Lung (tissue), 11 donors: ENCODE measurements at regions not wholly inside any gene's neighbourhood (a gene's known extent, or its start where the extent isn't known, plus 50 kb on each side); places are given as distances from the start of the nearest gene placed in this dataset.

Source experiments
- ATAC-seq: fragments of 200-7000 bp; cut with Tn5 transposase; one replicate; pipeline ENCODE4 v1.9.1; 2020; ENCODE audit warnings: moderate number of reproducible peaks; ENCODE audit not compliant: insufficient read depth, low FRiP score
- DNase-seq, 3 donors: peaks; one replicate each; pipeline ENCODE4 v3.0.0-alpha.2; 2013 to 2017
- H3K27ac ChIP-seq, 2 donors: one replicate each; pipeline ENCODE4 v1.5.1; 2013; ENCODE audit warnings: mild to moderate bottlenecking in 2 of 2, moderate library complexity in 2 of 2, control low read depth in 1 of 2, inconsistent platforms in 1 of 2, low read depth in 1 of 2, low read length in 1 of 2
- H3K27me3 ChIP-seq, 3 donors: one replicate each; pipeline ENCODE4 v1.5.1; 2013; ENCODE audit warnings: low read length in 2 of 3; ENCODE audit not compliant: control insufficient read depth in 3 of 3, insufficient read depth in 3 of 3
- H3K36me3 ChIP-seq, 4 donors: one replicate each; pipeline ENCODE4 v1.5.1; 2013; ENCODE audit warnings: low read length in 4 of 4, mild to moderate bottlenecking in 1 of 4, moderate library complexity in 1 of 4; ENCODE audit not compliant: control insufficient read depth in 4 of 4, insufficient read depth in 4 of 4
- H3K4me1 ChIP-seq, 5 donors: one replicate each; pipeline ENCODE4 v1.5.1; 2013; ENCODE audit warnings: low read length in 5 of 5, mild to moderate bottlenecking in 2 of 5, moderate library complexity in 1 of 5; ENCODE audit not compliant: control insufficient read depth in 5 of 5, insufficient read depth in 5 of 5
- H3K4me3 ChIP-seq: one replicate; pipeline ENCODE4 v1.5.1; 2013; ENCODE audit warnings: mild to moderate bottlenecking, control low read depth, moderate library complexity
- H3K9ac ChIP-seq, 2 donors: one replicate each; pipeline ENCODE4 v1.5.1; 2013; ENCODE audit warnings: low read length in 2 of 2, control low read depth in 1 of 2; ENCODE audit not compliant: insufficient read depth in 1 of 2
- H3K9me3 ChIP-seq, 4 donors: one replicate each; pipeline ENCODE4 v1.5.1; 2013; ENCODE audit warnings: low read length in 3 of 4, mild to moderate bottlenecking in 1 of 4, moderate library complexity in 1 of 4; ENCODE audit not compliant: control insufficient read depth in 4 of 4, insufficient read depth in 3 of 4
- WGBS, 2 donors: extraction: QIAGEN DNeasy Blood & Tissue Kit; methylation state at CpG; one replicate each; pipeline ENCODE4 v1.1.7; 2013; 5-methylcytosine and 5-hydroxymethylcytosine counted together
- TF ChIP-seq, protein P1 (sequence below): IDR thresholded peaks from 2 replicates; pipeline ENCODE4 v1.5.1; 2012; ENCODE audit warnings: mild to moderate bottlenecking; ENCODE audit errors: control extremely low read depth, extremely low read depth
- donor health status: control.
- donor health status: control.
- donor health status: Bipolar disorder and iron deficiency.
- donor health status: healthy.
- donor health status: DM: yes; HTN: yes; CAD: no.

DNA sequence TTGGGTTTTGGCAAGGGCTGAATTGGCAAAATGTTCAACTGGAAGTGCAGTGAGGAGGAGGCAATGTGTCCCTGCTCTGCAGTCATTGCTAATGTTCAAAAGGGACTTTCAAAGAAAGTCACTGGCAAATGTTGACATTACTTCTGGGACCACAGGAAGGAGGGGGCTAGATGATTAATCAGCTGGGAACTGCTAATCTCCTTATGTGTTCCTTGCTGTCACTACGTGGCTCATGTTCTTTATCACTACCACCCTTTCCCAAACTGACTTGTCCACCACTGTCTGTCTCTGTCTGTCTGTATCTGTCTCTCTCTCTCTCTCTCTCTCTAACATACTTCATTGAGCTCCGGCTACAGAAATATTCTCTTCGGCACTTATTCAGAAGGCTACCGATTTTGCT is 86.9 kb upstream of the MTPN start:
- DNase-seq (peak; percentile 45 to 81 (median 76)), ATAC-seq (no peak)
- Histone ChIP-seq H3K9ac (no peak overlapping the region), H3K36me3 (no peaks in the 10 kb centered on the region), H3K4me1 (peaks cover 0 to 35% (median 9%) of the 10 kb centered on the region in 5 donors), H3K9me3 (no peaks in the 10 kb centered on the region), H3K4me3 (no peak overlapping the region), H3K27me3 (no peaks in the 10 kb centered on the region), H3K27ac (no peak overlapping the region)
- 61 to 63% methylated on average over 4 of the region's 4 CpGs for WGBS, 2 donors
- TF ChIP-seq, protein P1, sequence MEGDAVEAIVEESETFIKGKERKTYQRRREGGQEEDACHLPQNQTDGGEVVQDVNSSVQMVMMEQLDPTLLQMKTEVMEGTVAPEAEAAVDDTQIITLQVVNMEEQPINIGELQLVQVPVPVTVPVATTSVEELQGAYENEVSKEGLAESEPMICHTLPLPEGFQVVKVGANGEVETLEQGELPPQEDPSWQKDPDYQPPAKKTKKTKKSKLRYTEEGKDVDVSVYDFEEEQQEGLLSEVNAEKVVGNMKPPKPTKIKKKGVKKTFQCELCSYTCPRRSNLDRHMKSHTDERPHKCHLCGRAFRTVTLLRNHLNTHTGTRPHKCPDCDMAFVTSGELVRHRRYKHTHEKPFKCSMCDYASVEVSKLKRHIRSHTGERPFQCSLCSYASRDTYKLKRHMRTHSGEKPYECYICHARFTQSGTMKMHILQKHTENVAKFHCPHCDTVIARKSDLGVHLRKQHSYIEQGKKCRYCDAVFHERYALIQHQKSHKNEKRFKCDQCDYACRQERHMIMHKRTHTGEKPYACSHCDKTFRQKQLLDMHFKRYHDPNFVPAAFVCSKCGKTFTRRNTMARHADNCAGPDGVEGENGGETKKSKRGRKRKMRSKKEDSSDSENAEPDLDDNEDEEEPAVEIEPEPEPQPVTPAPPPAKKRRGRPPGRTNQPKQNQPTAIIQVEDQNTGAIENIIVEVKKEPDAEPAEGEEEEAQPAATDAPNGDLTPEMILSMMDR: no peak

- TF ChIP-seq, protein P1: no peak
- H3K27me3 ChIP-seq: no peaks in the 10 kb centered on the region
- H3K36me3 ChIP-seq: no peaks in the 10 kb centered on the region
- H3K4me1 ChIP-seq: peaks cover 0 to 35% (median 9%) of the 10 kb centered on the region in 5 donors
- H3K4me3 ChIP-seq: no peak overlapping the region
- no peak overlapping the region for H3K9ac ChIP-seq
- H3K9me3 ChIP-seq: no peaks in the 10 kb centered on the region
- WGBS, 2 donors: 87 to 90% methylated on average over 3 of the region's 3 CpGs
- DNase-seq (peak in 1 of 3 donors; percentile 54), ATAC-seq (no peak)
- no peak overlapping the region for H3K27ac ChIP-seq
Observed at GRCh38 chr7:136063326-136063666, 86.1 kb upstream of the MTPN start.

- WGBS, 2 donors: 51 to 55% methylated on average over 4 of the region's 4 CpGs
- Histone ChIP-seq H3K9me3 (no peaks in the 10 kb centered on the region), H3K4me3 (no peak overlapping the region), H3K9ac (no peak overlapping the region), H3K4me1 (peaks cover 0 to 35% (median 9%) of the 10 kb centered on the region in 5 donors), H3K27me3 (no peaks in the 10 kb centered on the region), H3K27ac (no peak overlapping the region), H3K36me3 (no peaks in the 10 kb centered on the region)
- TF ChIP-seq, protein P1: no peak
- no peak for ATAC-seq
- peak; percentile 63 to 91 (median 90) for DNase-seq
Observed at GRCh38 chr7:136062625-136063325, 85.6 kb upstream of the MTPN start.

DNA sequence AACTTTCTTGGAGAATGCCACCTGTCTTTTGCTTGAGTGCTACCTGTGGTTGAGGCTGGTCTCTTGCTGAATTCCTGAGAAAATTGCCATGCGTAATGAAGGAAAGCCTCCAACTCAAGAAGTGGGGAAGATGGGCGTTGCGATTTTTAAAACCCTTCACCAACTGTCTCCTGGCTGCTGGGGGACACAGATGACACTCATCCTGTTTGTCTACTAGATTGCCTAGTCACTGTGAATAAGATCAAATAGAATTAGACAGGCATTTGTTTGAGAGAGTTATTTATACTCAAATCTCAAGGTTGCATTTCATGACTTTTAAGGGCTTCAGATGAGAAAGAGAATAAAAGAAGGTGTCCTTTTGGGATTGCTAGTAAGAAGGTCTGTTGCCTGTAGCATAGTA is 84.3 kb upstream of the MTPN start:
- H3K36me3 ChIP-seq: no peaks in the 10 kb centered on the region
- no peak for DNase-seq
- no peak overlapping the region for H3K27ac ChIP-seq
- H3K4me3 ChIP-seq: no peak overlapping the region
- WGBS, 2 donors: 83 to 93% methylated on average over 3 of the region's 3 CpGs
- peaks cover 1 to 41% (median 9%) of the 10 kb centered on the region in 5 donors for H3K4me1 ChIP-seq
- H3K9me3 ChIP-seq: no peaks in the 10 kb centered on the region
- TF ChIP-seq, protein P1: no peak
- no peak overlapping the region for H3K9ac ChIP-seq
- no peaks in the 10 kb centered on the region for H3K27me3 ChIP-seq
- no peak for ATAC-seq
